ENCODE measurements at regions not wholly inside any gene's neighbourhood (a gene's known extent, or its start where the extent isn't known, plus 50 kb on each side); places are given as distances from the start of the nearest gene placed in this dataset.

- TF ChIP-seq, protein P1, sequence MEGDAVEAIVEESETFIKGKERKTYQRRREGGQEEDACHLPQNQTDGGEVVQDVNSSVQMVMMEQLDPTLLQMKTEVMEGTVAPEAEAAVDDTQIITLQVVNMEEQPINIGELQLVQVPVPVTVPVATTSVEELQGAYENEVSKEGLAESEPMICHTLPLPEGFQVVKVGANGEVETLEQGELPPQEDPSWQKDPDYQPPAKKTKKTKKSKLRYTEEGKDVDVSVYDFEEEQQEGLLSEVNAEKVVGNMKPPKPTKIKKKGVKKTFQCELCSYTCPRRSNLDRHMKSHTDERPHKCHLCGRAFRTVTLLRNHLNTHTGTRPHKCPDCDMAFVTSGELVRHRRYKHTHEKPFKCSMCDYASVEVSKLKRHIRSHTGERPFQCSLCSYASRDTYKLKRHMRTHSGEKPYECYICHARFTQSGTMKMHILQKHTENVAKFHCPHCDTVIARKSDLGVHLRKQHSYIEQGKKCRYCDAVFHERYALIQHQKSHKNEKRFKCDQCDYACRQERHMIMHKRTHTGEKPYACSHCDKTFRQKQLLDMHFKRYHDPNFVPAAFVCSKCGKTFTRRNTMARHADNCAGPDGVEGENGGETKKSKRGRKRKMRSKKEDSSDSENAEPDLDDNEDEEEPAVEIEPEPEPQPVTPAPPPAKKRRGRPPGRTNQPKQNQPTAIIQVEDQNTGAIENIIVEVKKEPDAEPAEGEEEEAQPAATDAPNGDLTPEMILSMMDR (IDR thresholded peaks at IDR 0.05) = no peak
- TF ChIP-seq EZH2 (IDR thresholded peaks at IDR 0.05; ENCODE audit: borderline replicate concordance, insufficient read depth, low read depth, low read length, poor library complexity, severe bottlenecking) = no peak
Observed at GRCh38 chr12:53868511-53868986, 70.1 kb upstream of the HOXC13 start.
